A673 (cell line): ENCODE measurements at regions not wholly inside any gene's neighbourhood (a gene's known extent, or its start where the extent isn't known, plus 50 kb on each side); places are given as distances from the start of the nearest gene placed in this dataset.

Source experiments
- EZH2 ChIP-seq: fragments of 200-600 bp; sonication (generic); IDR thresholded peaks from 2 replicates; pipeline ENCODE4 v1.6.1; 2017; ENCODE audit warnings: borderline replicate concordance, low read depth, mild to moderate bottlenecking, mixed read lengths, antibody characterized with exemption, low read length; ENCODE audit not compliant: poor library complexity, severe bottlenecking
- TF ChIP-seq, protein P1 (sequence below): fragments of 300-800, 200-600 bp; sonication (generic); conservative IDR thresholded peaks from 2 replicates; pipeline ENCODE4 v1.5.1; 2017; ENCODE audit warnings: low read depth, mild to moderate bottlenecking, antibody characterized with exemption, low read length, moderate library complexity, mixed read lengths

GRCh38 chr14:40525314-40525713 is 1081.4 kb upstream of the LRFN5 start:
- TF ChIP-seq, protein P1, sequence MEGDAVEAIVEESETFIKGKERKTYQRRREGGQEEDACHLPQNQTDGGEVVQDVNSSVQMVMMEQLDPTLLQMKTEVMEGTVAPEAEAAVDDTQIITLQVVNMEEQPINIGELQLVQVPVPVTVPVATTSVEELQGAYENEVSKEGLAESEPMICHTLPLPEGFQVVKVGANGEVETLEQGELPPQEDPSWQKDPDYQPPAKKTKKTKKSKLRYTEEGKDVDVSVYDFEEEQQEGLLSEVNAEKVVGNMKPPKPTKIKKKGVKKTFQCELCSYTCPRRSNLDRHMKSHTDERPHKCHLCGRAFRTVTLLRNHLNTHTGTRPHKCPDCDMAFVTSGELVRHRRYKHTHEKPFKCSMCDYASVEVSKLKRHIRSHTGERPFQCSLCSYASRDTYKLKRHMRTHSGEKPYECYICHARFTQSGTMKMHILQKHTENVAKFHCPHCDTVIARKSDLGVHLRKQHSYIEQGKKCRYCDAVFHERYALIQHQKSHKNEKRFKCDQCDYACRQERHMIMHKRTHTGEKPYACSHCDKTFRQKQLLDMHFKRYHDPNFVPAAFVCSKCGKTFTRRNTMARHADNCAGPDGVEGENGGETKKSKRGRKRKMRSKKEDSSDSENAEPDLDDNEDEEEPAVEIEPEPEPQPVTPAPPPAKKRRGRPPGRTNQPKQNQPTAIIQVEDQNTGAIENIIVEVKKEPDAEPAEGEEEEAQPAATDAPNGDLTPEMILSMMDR: no peak
- no peak for TF ChIP-seq EZH2
